ENCODE measurements at regions not wholly inside any gene's neighbourhood (a gene's known extent, or its start where the extent isn't known, plus 50 kb on each side); places are given as distances from the start of the nearest gene placed in this dataset.

DNA sequence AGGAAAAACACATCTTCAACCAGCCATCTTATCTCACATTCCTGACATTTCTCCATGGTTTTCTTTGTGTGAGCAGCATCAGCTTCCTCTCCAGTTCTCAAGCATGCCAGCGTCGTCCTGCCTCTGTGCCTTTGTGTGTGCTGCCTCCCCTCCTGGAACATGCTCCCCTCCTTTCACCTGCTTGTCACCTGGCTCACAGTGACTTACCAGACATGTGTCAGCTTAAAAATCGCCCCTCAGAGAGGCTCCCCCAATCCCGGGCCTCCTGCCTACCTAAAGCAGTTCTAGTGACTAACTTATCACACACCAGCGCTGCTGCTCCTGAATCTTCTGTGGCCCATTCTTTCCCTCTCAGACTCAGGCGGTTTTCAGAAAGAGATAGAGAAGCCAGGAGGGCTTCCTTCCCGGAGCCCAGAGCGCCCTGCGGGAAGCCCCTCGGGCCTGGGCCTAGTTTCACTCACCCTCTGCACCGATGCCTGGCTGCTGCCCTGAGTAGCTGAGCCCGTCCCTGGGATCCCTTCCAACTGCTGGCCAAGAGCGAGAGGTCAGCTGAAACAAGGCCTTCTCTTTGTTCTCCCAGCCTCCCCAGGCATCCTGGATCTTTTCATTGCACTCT lies 51.1 kb upstream of the MVB12B start:
- no peak for DNase-seq

GRCh38 chr9:126276056-126276728 lies 50.4 kb upstream of the MVB12B start:
- DNase-seq: no peak

Measured in SHP77 (cell line).